GM12878 (cell line): ENCODE measurements at regions not wholly inside any gene's neighbourhood (a gene's known extent, or its start where the extent isn't known, plus 50 kb on each side); places are given as distances from the start of the nearest gene placed in this dataset.

Experiments used
- ATAC-seq: fragments of 200-7000 bp; cut with Tn5 transposase; 3 replicates; pipeline ENCODE4 v1.9.1; 2020; ENCODE audit warnings: mild to moderate bottlenecking, moderate library complexity
- BruUV-seq: library from RNA; stranded (reverse); fragments of 400-500 nt; replicated peaks from 2 replicates; lab custom pipeline; 2021; lab: Mats Ljungman, UMichigan
- CTCF ChIA-PET: fragments of 300-600 bp; sonication (Branson Sonifier 250); formaldehyde crosslinking; extraction: SDS; loops from one replicate; lab custom pipeline; 2021; ENCODE audit warnings: inconsistent platforms; lab: Yijun Ruan, JAX
- POLR2A ChIA-PET: fragments of 350-600 bp; formaldehyde crosslinking; extraction: SDS; loops from one replicate; lab custom pipeline; 2021; ENCODE audit warnings: inconsistent platforms; lab: Charles Lee
- RAD21 ChIA-PET: fragments of 300-600 bp; sonication (Branson Sonifier 250); formaldehyde crosslinking; loops from one replicate; lab custom pipeline; 2023; ENCODE audit warnings: antibody characterized with exemption; ENCODE audit not compliant: unreplicated experiment; lab: Charles Lee
- SMC1A ChIA-PET: fragments of 300-600 bp; sonication (Branson Sonifier 250); formaldehyde crosslinking; loops from one replicate; lab custom pipeline; 2023; ENCODE audit not compliant: unreplicated experiment, uncharacterized antibody; lab: Charles Lee
- DNase-seq: peaks from one replicate; pipeline ENCODE4 v3.0.0-alpha.2; 2011; ENCODE audit warnings: low read depth, low spot score
- FAIRE-seq: peaks from 3 replicates; lab custom pipeline; 2011; peaks lifted over from hg19 to GRCh38; lab: Jason Lieb, UNC
- H2AFZ ChIP-seq: 2 replicates; pipeline ENCODE4 v1.6.0; 2011; ENCODE audit warnings: low read depth, low read length, control low read depth; ENCODE audit not compliant: control insufficient read depth
- H3K27ac ChIP-seq: 2 replicates; pipeline ENCODE4 v1.5.1; 2011; ENCODE audit warnings: control low read depth; ENCODE audit not compliant: control insufficient read depth, insufficient read depth
- H3K27me3 ChIP-seq, 2 experiments: replicated peaks in 1 of 2; 2 replicates each; pipeline versions ENCODE4 v1.6.0 to v1.6.1; 2011; ENCODE audit warnings: low read length in 1 of 2; ENCODE audit not compliant: control insufficient read depth in 2 of 2, insufficient read depth in 2 of 2
- H3K36me3 ChIP-seq, 2 experiments: 2 replicates each; pipeline ENCODE4 v1.5.1; 2011; ENCODE audit warnings: low read length in 1 of 2; ENCODE audit not compliant: control insufficient read depth in 2 of 2, insufficient read depth in 2 of 2
- H3K4me1 ChIP-seq: 2 replicates; pipeline ENCODE4 v1.6.1; 2011; ENCODE audit warnings: mild to moderate bottlenecking, low read length, moderate library complexity, mixed read lengths; ENCODE audit not compliant: control insufficient read depth, insufficient read depth
- H3K4me2 ChIP-seq: 2 replicates; pipeline ENCODE4 v1.6.0; 2011; ENCODE audit warnings: control low read depth; ENCODE audit not compliant: control insufficient read depth, insufficient read depth
- H3K4me3 ChIP-seq: fragments of 200-600 bp; sonication (generic); 2 replicates; pipeline ENCODE4 v1.5.1; 2016
- H3K79me2 ChIP-seq: 2 replicates; pipeline ENCODE4 v1.6.0; 2011; ENCODE audit warnings: low read length; ENCODE audit not compliant: control insufficient read depth, insufficient read depth
- H3K9ac ChIP-seq: 2 replicates; pipeline ENCODE4 v1.8.0; 2011; ENCODE audit warnings: low read length, control low read depth, mixed read lengths; ENCODE audit not compliant: control insufficient read depth, insufficient read depth
- H3K9me3 ChIP-seq: replicated peaks from 3 replicates; pipeline ENCODE4 v1.5.1; 2011; ENCODE audit warnings: mild to moderate bottlenecking, low read length; ENCODE audit not compliant: control insufficient read depth, insufficient read depth
- H4K20me1 ChIP-seq: 2 replicates; pipeline ENCODE4 v1.6.0; 2011; ENCODE audit not compliant: control insufficient read depth, insufficient read depth
- ETV6 ChIP-seq, 2 experiments: fragments of 450-650 bp in 1 of 2; IDR thresholded peaks in 1 of 2; conservative IDR thresholded peaks in 1 of 2; 2 replicates each; pipeline ENCODE4 v1.6.1; 2014; ENCODE audit warnings: antibody characterized with exemption in 1 of 2, borderline replicate concordance in 1 of 2, low read depth in 1 of 2, mild to moderate bottlenecking in 1 of 2, moderate library complexity in 1 of 2
- FOS ChIP-seq: IDR thresholded peaks from 3 replicates; pipeline ENCODE4 v1.6.1; 2011; ENCODE audit warnings: borderline replicate concordance; ENCODE audit not compliant: insufficient read length; ENCODE audit errors: extremely low read depth
- POLR2A ChIP-seq: IDR thresholded peaks from 2 replicates; pipeline ENCODE4 v1.6.1; 2011; ENCODE audit warnings: low read depth, mild to moderate bottlenecking, low read length
- TCF12 ChIP-seq: IDR thresholded peaks from 2 replicates; pipeline ENCODE4 v1.6.1; 2011; ENCODE audit warnings: low read depth, mild to moderate bottlenecking, low read length
- TCF7 ChIP-seq: IDR thresholded peaks from 2 replicates; pipeline ENCODE4 v1.6.1; 2014; ENCODE audit warnings: antibody characterized with exemption, borderline replicate concordance
- ZNF592 ChIP-seq: fragments of 450-650 bp; IDR thresholded peaks from 2 replicates; pipeline ENCODE4 v1.6.1; 2017; ENCODE audit warnings: mild to moderate bottlenecking, moderate library complexity
- WGBS: methylation state at CpG from one replicate; pipeline ENCODE4 v1.1.6; 2016; ENCODE audit warnings: low lambda C conversion rate; ENCODE audit not compliant: insufficient replicate concordance, insufficient coverage; ENCODE audit errors: missing lambda C conversion rate; 5-methylcytosine and 5-hydroxymethylcytosine counted together
- in situ Hi-C: fragments of 300-500 bp; cut with MboI; formaldehyde crosslinking; loops from 9 replicates; pipeline ENCODE4 v1.14.3; 2018; ENCODE audit warnings: mixed read lengths
- intact Hi-C: fragments of 100-400 bp; cut with micrococcal nuclease; formaldehyde crosslinking; loops from one replicate; pipeline ENCODE4 v1.14.2; 2022; ENCODE audit not compliant: unreplicated experiment

GRCh38 chr12:66952668-66953067 is 273.8 kb upstream of the GRIP1 start:
- H3K4me2 ChIP-seq, result no peak overlapping the region
- intact Hi-C loops (no loop called here), in situ Hi-C loops (no loop called here)
- WGBS, result 0% methylated on average over 1 of the region's 1 CpG
- H4K20me1 ChIP-seq, result no peaks in the 10 kb centered on the region
- no peak overlapping the region for H3K27ac ChIP-seq
- H3K9ac ChIP-seq, result no peak overlapping the region
- H3K79me2 ChIP-seq, result no peaks in the 10 kb centered on the region
- no peak for DNase-seq
- FAIRE-seq, result no peak
- no peak for ATAC-seq
- RAD21 ChIA-PET, result no interaction called here
- no peak overlapping the region for H2AFZ ChIP-seq
- TF ChIP-seq ETV6 (conservative IDR thresholded peaks at IDR 0.05 in 1 of 2, IDR thresholded peaks at IDR 0.05 in 1 of 2; ENCODE audit: borderline replicate concordance in 1 of 2, low read depth in 1 of 2) (no peak), POLR2A (no peak), FOS (no peak), TCF12 (no peak), ZNF592 (no peak), TCF7 (no peak)
- TF ChIP-seq, all 136 proteins: peak for 0
- Histone ChIP-seq H3K36me3 (no peaks in the 10 kb centered on the region), H3K4me3 (no peak overlapping the region), H3K9me3 (no peaks in the 10 kb centered on the region), H3K27me3 (no peaks in the 10 kb centered on the region), H3K4me1 (no peaks in the 10 kb centered on the region)
- POLR2A ChIA-PET, result no interaction called here
- no TSS peak for BruUV-seq
- CTCF ChIA-PET, result no interaction called here
- SMC1A ChIA-PET, result no interaction called here
